CD8-positive, alpha-beta memory T cell (primary cell): ENCODE measurements at regions not wholly inside any gene's neighbourhood (a gene's known extent, or its start where the extent isn't known, plus 50 kb on each side); places are given as distances from the start of the nearest gene placed in this dataset.
"Not testable (repeated sequence)": the region's sequence is repeated elsewhere in the genome, so short reads cannot be mapped to it uniquely, and the experiment has no call there.

Experiments
- CTCF ChIA-PET: fragments of 350-600 bp; sonication (Branson Sonifier 250); formaldehyde crosslinking; loops from one replicate; lab custom pipeline; 2021; ENCODE audit warnings: antibody characterized with exemption; lab: Charles Lee
- POLR2A ChIA-PET: fragments of 350-600 bp; sonication (Branson Sonifier 250); formaldehyde crosslinking; loops from one replicate; lab custom pipeline; 2021; ENCODE audit warnings: antibody characterized with exemption; lab: Charles Lee
- DNase-seq, 5 donors: peaks; one replicate each; pipeline versions ENCODE4 v3.0.0 to v3.0.0-alpha.2; 2020 to 2022; ENCODE audit warnings: mixed read lengths in 1 of 5
- H3K27ac ChIP-seq: one replicate; pipeline ENCODE4 v1.7.0; 2013; ENCODE audit warnings: low read depth, mild to moderate bottlenecking, low read length, moderate library complexity
- H3K27me3 ChIP-seq: 2 replicates; pipeline ENCODE4 v1.7.0; 2013; ENCODE audit warnings: low read length, mild to moderate bottlenecking; ENCODE audit not compliant: insufficient read depth, poor library complexity, severe bottlenecking
- H3K36me3 ChIP-seq: 2 replicates; pipeline ENCODE4 v1.7.0; 2013; ENCODE audit warnings: mild to moderate bottlenecking, low read length, moderate library complexity; ENCODE audit not compliant: insufficient read depth
- H3K4me1 ChIP-seq: 2 replicates; pipeline ENCODE4 v1.7.0; 2013; ENCODE audit warnings: mild to moderate bottlenecking, low read length, moderate library complexity; ENCODE audit not compliant: insufficient read depth
- H3K4me3 ChIP-seq: 2 replicates; pipeline ENCODE4 v1.7.0; 2013; ENCODE audit warnings: mild to moderate bottlenecking, low read length
- H3K9me3 ChIP-seq: 2 replicates; pipeline ENCODE4 v1.7.0; 2013; ENCODE audit warnings: mild to moderate bottlenecking, low read length
- H3K27ac Mint-ChIP-seq, 8 donors: one replicate each; pipeline ENCODE4 v1.8.0; 2020 to 2021; ENCODE audit warnings: mixed read lengths in 8 of 8, mild to moderate bottlenecking in 6 of 8, inconsistent platforms in 3 of 8, moderate library complexity in 3 of 8
- H3K27me3 Mint-ChIP-seq, 2 donors: one replicate each; pipeline ENCODE4 v1.8.0; 2020 to 2021; ENCODE audit warnings: mixed read lengths in 2 of 2, mild to moderate bottlenecking in 1 of 2, moderate library complexity in 1 of 2
- H3K36me3 Mint-ChIP-seq, 3 donors: one replicate each; pipeline ENCODE4 v1.8.0; 2020 to 2021; ENCODE audit warnings: mixed read lengths in 3 of 3, inconsistent platforms in 1 of 3, mild to moderate bottlenecking in 1 of 3
- H3K4me1 Mint-ChIP-seq, 3 donors: one replicate each; pipeline ENCODE4 v1.8.0; 2020 to 2021; ENCODE audit warnings: mixed read lengths in 3 of 3, inconsistent platforms in 1 of 3, mild to moderate bottlenecking in 1 of 3
- H3K4me3 Mint-ChIP-seq, 7 donors: one replicate each; pipeline ENCODE4 v1.8.0; 2020 to 2021; ENCODE audit warnings: mixed read lengths in 7 of 7, mild to moderate bottlenecking in 6 of 7, moderate library complexity in 4 of 7, inconsistent platforms in 2 of 7
- H3K9me3 Mint-ChIP-seq, 5 donors: one replicate each; pipeline ENCODE4 v1.8.0; 2020 to 2022; ENCODE audit warnings: mixed read lengths in 5 of 5, mild to moderate bottlenecking in 3 of 5, moderate library complexity in 2 of 5, inconsistent platforms in 1 of 5

GRCh38 chr12:126960709-126961108 lies 1306.3 kb upstream of the TMEM132C start:
- H3K4me3 Mint-ChIP-seq = no peak overlapping the region
- H3K27me3 ChIP-seq = no peaks in the 10 kb centered on the region
- no peak overlapping the region for H3K27ac Mint-ChIP-seq
- no peaks in the 10 kb centered on the region for H3K36me3 Mint-ChIP-seq
- H3K4me3 ChIP-seq = no peak overlapping the region
- H3K4me1 ChIP-seq = no peaks in the 10 kb centered on the region
- CTCF ChIA-PET = no interaction called here
- peaks cover 0 to 4% (median 0%) of the 10 kb centered on the region in 5 donors for H3K9me3 Mint-ChIP-seq
- POLR2A ChIA-PET = no interaction called here
- H3K27me3 Mint-ChIP-seq = peaks cover 0 to 7% of the 10 kb centered on the region in 2 donors
- no peak overlapping the region for H3K27ac ChIP-seq
- no peak for DNase-seq
- no peaks in the 10 kb centered on the region for H3K4me1 Mint-ChIP-seq
- no peaks in the 10 kb centered on the region for H3K9me3 ChIP-seq
- no peaks in the 10 kb centered on the region for H3K36me3 ChIP-seq

GRCh38 chr12:126963825-126964224 lies 1303.1 kb upstream of the TMEM132C start:
- peaks cover 0 to 6% of the 10 kb centered on the region in 2 donors for H3K27me3 Mint-ChIP-seq
- Histone ChIP-seq H3K9me3 (no peaks in the 10 kb centered on the region), H3K27ac (no peak overlapping the region), H3K4me3 (no peak overlapping the region), H3K4me1 (no peaks in the 10 kb centered on the region), H3K36me3 (no peaks in the 10 kb centered on the region), H3K27me3 (no peaks in the 10 kb centered on the region)
- no peak overlapping the region for H3K27ac Mint-ChIP-seq
- H3K9me3 Mint-ChIP-seq = peaks cover 0 to 4% (median 1%) of the 10 kb centered on the region in 5 donors
- H3K4me3 Mint-ChIP-seq = no peak overlapping the region
- no peaks in the 10 kb centered on the region for H3K4me1 Mint-ChIP-seq
- no peak for DNase-seq
- ChIA-PET POLR2A (no interaction called here), CTCF (no interaction called here)
- no peaks in the 10 kb centered on the region for H3K36me3 Mint-ChIP-seq

- Mint-ChIP-seq H3K27me3 (peaks cover 3 to 5% of the 10 kb centered on the region in 2 donors), H3K4me1 (no peaks in the 10 kb centered on the region), H3K36me3 (no peaks in the 10 kb centered on the region), H3K9me3 (peaks cover 0 to 4% (median 1%) of the 10 kb centered on the region in 5 donors), H3K27ac (no peak overlapping the region), H3K4me3 (no peak overlapping the region)
- Histone ChIP-seq H3K27ac (no peak overlapping the region), H3K36me3 (no peaks in the 10 kb centered on the region), H3K9me3 (no peaks in the 10 kb centered on the region), H3K4me3 (no peak overlapping the region), H3K4me1 (no peaks in the 10 kb centered on the region), H3K27me3 (no peaks in the 10 kb centered on the region)
- CTCF ChIA-PET = no interaction called here
- no peak for DNase-seq
- POLR2A ChIA-PET = no interaction called here
These were observed 1300.5 kb upstream of the TMEM132C start for GRCh38 chr12:126966498-126966897.

DNA sequence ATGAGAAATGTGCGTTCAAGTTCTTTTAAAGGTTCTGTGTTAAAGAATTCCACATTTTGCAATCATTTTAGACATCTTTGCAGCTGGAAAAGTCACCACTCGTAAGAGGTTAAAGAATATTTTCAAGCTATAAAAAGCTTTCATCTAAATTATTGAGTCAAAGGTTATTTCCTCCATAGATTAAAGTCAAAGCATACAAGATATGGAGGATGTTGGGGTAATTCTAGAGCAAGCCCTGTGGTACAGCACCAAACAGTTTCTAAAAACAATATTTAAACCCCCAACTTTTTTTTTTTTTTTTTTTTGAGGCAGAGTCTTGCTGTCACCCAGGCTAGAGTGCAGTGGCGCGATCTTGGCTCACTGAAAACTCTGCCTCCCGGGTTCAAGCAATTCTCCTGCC lies 1299.8 kb upstream of the TMEM132C start:
- no peak overlapping the region for H3K27ac ChIP-seq
- CTCF ChIA-PET = no interaction called here
- H3K27me3 Mint-ChIP-seq = peaks cover 3 to 5% of the 10 kb centered on the region in 2 donors
- no peaks in the 10 kb centered on the region for H3K4me1 ChIP-seq
- no peaks in the 10 kb centered on the region for H3K27me3 ChIP-seq
- no peak overlapping the region for H3K4me3 Mint-ChIP-seq
- no peaks in the 10 kb centered on the region for H3K36me3 ChIP-seq
- peaks cover 0 to 4% (median 1%) of the 10 kb centered on the region in 5 donors for H3K9me3 Mint-ChIP-seq
- H3K9me3 ChIP-seq = no peaks in the 10 kb centered on the region
- H3K36me3 Mint-ChIP-seq = no peaks in the 10 kb centered on the region
- POLR2A ChIA-PET = no interaction called here
- H3K4me3 ChIP-seq = no peak overlapping the region
- H3K4me1 Mint-ChIP-seq = no peaks in the 10 kb centered on the region
- no peak overlapping the region for H3K27ac Mint-ChIP-seq
- no peak for DNase-seq

DNA sequence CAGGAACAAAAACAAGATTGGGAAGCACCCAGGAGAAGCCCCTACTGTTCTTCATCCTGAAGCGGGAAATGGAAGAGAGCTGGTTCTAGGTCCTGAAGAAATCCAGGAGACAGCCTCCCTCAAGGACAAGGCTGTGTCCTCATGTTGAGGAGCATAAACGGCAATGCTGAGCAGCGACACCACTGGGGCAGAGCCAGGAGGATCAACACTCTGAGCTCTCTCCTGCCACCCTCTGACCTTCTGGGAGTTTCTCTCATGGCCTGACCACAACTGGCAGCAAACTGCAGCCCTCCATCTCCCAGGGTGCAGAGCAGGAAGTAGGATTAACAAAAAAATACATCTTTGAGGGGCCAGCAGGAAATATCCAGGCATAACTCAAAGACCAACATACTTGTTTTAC lies 1292.2 kb upstream of the TMEM132C start:
- H3K27ac ChIP-seq = no peak overlapping the region
- Mint-ChIP-seq H3K27me3 (peaks cover 4 to 5% of the 10 kb centered on the region in 2 donors), H3K27ac (no peak overlapping the region), H3K4me1 (no peaks in the 10 kb centered on the region), H3K4me3 (no peak overlapping the region), H3K9me3 (no peaks in the 10 kb centered on the region), H3K36me3 (no peaks in the 10 kb centered on the region)
- H3K4me3 ChIP-seq = no peak overlapping the region
- H3K9me3 ChIP-seq = no peaks in the 10 kb centered on the region
- no peaks in the 10 kb centered on the region for H3K36me3 ChIP-seq
- POLR2A ChIA-PET = no interaction called here
- H3K27me3 ChIP-seq = no peaks in the 10 kb centered on the region
- DNase-seq = no peak
- no peaks in the 10 kb centered on the region for H3K4me1 ChIP-seq
- CTCF ChIA-PET = no interaction called here

- Histone ChIP-seq H3K36me3 (no peaks in the 10 kb centered on the region), H3K9me3 (no peaks in the 10 kb centered on the region), H3K4me3 (no peak overlapping the region), H3K27me3 (no peaks in the 10 kb centered on the region), H3K4me1 (no peaks in the 10 kb centered on the region), H3K27ac (no peak overlapping the region)
- no peaks in the 10 kb centered on the region for H3K36me3 Mint-ChIP-seq
- POLR2A ChIA-PET = no interaction called here
- H3K27me3 Mint-ChIP-seq = peaks cover 0 to 4% of the 10 kb centered on the region in 2 donors
- no peak overlapping the region for H3K27ac Mint-ChIP-seq
- H3K4me1 Mint-ChIP-seq = no peaks in the 10 kb centered on the region
- DNase-seq = no peak
- CTCF ChIA-PET = no interaction called here
- H3K4me3 Mint-ChIP-seq = no peak overlapping the region
- H3K9me3 Mint-ChIP-seq = no peaks in the 10 kb centered on the region
These were observed 1290.4 kb upstream of the TMEM132C start for GRCh38 chr12:126976579-126976978.

GRCh38 chr12:126979564-126979963 lies 1287.4 kb upstream of the TMEM132C start:
- H3K4me1 Mint-ChIP-seq, CTCF ChIA-PET, H3K9me3 Mint-ChIP-seq, H3K9me3 ChIP-seq, H3K36me3 Mint-ChIP-seq, DNase-seq, H3K36me3 ChIP-seq, H3K27me3 ChIP-seq, H3K27ac Mint-ChIP-seq, H3K4me3 ChIP-seq, H3K4me1 ChIP-seq, H3K27ac ChIP-seq, H3K27me3 Mint-ChIP-seq, H3K4me3 Mint-ChIP-seq, POLR2A ChIA-PET: not testable (repeated sequence)

- Histone ChIP-seq H3K4me3 (no peak overlapping the region), H3K27ac (no peak overlapping the region), H3K27me3 (no peaks in the 10 kb centered on the region), H3K36me3 (no peaks in the 10 kb centered on the region), H3K4me1 (no peaks in the 10 kb centered on the region), H3K9me3 (no peaks in the 10 kb centered on the region)
- no peak overlapping the region for H3K4me3 Mint-ChIP-seq
- no peaks in the 10 kb centered on the region for H3K27me3 Mint-ChIP-seq
- ChIA-PET CTCF (no interaction called here), POLR2A (no interaction called here)
- no peaks in the 10 kb centered on the region for H3K36me3 Mint-ChIP-seq
- no peak overlapping the region for H3K27ac Mint-ChIP-seq
- peaks cover 0 to 15% (median 9%) of the 10 kb centered on the region in 5 donors for H3K9me3 Mint-ChIP-seq
- H3K4me1 Mint-ChIP-seq = no peaks in the 10 kb centered on the region
- DNase-seq = no peak
These were observed 1284.3 kb upstream of the TMEM132C start for GRCh38 chr12:126982707-126983106.

DNA sequence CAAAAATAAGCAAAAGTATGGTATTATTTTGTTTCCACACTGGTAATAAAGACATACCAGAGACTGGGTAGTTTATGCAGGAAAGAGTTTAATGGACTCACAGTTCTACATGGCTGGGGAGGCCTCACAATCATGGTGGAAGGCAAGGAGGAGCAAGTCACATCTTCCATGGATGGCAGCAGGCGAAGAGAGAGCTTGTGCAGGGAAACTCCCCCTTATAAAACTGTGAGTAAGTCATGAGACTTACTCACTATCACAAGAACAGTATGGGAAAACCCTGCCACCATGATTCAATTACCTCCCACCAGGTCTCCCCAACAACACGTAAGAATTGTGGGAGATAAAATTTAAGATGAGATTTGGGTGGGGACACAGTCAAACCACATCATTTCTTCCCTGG lies 1283.2 kb upstream of the TMEM132C start:
- DNase-seq, CTCF ChIA-PET, POLR2A ChIA-PET: not testable (repeated sequence)

More for the DNA sequence above, 1283.2 kb upstream of the TMEM132C start:
- H3K4me3 ChIP-seq, H3K27me3 Mint-ChIP-seq, H3K4me1 Mint-ChIP-seq, H3K27me3 ChIP-seq, H3K27ac Mint-ChIP-seq, H3K36me3 ChIP-seq, H3K36me3 Mint-ChIP-seq, H3K4me3 Mint-ChIP-seq, H3K27ac ChIP-seq, H3K9me3 ChIP-seq, H3K4me1 ChIP-seq: not testable (repeated sequence)
- peaks cover 0 to 15% (median 9%) of the 10 kb centered on the region in 5 donors for H3K9me3 Mint-ChIP-seq
